ENCODE measurements at regions not wholly inside any gene's neighbourhood (a gene's known extent, or its start where the extent isn't known, plus 50 kb on each side); places are given as distances from the start of the nearest gene placed in this dataset.

GRCh38 chr6:137954253-137954652 lies 87.2 kb downstream of the TNFAIP3 start:
- intact Hi-C loops (cut with micrococcal nuclease): loop anchor here (5.0 kb wide), 1 partner anchor 48 kb away; no protein-coding TSS in a partner anchor
- Mint-ChIP-seq H3K27me3 (peaks cover 2% of the 10 kb centered on the region), H3K36me3 (ENCODE audit: low read depth) (no peaks in the 10 kb centered on the region), H3K4me3 (no peak overlapping the region), H3K27ac (no peak overlapping the region), H3K4me1 (ENCODE audit: low read depth) (peaks cover 40% of the 10 kb centered on the region), H3K9me3 (no peaks in the 10 kb centered on the region)

GRCh38 chr6:137956098-137956488 lies 89.0 kb downstream of the TNFAIP3 start:
- Mint-ChIP-seq H3K27ac (no peak overlapping the region), H3K36me3 (ENCODE audit: low read depth) (no peaks in the 10 kb centered on the region), H3K4me1 (ENCODE audit: low read depth) (peaks cover 38% of the 10 kb centered on the region), H3K4me3 (no peak overlapping the region), H3K27me3 (peaks cover 2% of the 10 kb centered on the region), H3K9me3 (no peaks in the 10 kb centered on the region)
- intact Hi-C loops (cut with micrococcal nuclease): no loop called here

GRCh38 chr6:137957471-137957870 lies 90.4 kb downstream of the TNFAIP3 start:
- Mint-ChIP-seq H3K4me3 (peak overlapping the region; percentile 13), H3K4me1 (ENCODE audit: low read depth) (peaks cover 26% of the 10 kb centered on the region), H3K36me3 (ENCODE audit: low read depth) (no peaks in the 10 kb centered on the region), H3K9me3 (no peaks in the 10 kb centered on the region), H3K27me3 (peaks cover 2% of the 10 kb centered on the region), H3K27ac (peak overlapping the region; percentile 31)
- intact Hi-C loops (cut with micrococcal nuclease): no loop called here

DNA sequence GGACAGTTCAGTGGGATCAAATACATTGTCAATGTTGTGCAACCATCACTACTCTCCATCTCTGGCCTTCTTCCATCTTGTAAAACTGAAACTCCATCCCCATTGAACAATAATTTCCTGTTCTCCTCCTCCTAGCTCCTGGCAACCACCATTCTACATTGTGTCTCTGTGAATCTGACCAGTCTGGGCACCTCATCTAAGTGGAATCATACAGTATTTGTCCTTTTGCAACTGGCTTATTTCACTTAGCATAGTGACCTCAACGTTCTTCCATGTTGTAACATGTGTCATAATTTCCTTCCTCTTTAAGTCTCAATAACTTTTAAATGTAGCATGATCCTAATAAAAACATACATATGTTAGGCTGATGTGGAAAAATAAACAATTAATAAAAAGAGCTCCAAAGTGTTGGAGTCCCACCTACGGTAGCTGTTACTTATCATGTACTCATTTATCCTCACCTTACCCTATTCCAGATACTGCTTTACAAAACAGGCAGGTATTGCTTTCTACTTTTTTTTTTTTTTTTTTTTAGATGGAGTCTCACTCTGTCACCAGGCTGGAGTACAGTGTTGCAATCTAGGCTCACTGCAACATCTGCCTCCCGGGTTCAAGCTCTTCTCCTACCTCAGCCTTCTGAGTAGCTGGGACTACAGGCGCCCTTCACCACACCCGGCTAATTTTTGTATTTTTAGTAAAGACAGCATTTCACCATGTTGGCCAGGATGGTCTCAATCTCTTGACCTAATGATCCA lies 91.9 kb downstream of the TNFAIP3 start:
- Mint-ChIP-seq H3K4me3 (no peak overlapping the region), H3K27me3 (peaks cover 2% of the 10 kb centered on the region), H3K27ac (no peak overlapping the region), H3K9me3 (no peaks in the 10 kb centered on the region), H3K4me1 (ENCODE audit: low read depth) (peaks cover 21% of the 10 kb centered on the region), H3K36me3 (ENCODE audit: low read depth) (no peaks in the 10 kb centered on the region)
- intact Hi-C loops (cut with micrococcal nuclease): no loop called here

DNA sequence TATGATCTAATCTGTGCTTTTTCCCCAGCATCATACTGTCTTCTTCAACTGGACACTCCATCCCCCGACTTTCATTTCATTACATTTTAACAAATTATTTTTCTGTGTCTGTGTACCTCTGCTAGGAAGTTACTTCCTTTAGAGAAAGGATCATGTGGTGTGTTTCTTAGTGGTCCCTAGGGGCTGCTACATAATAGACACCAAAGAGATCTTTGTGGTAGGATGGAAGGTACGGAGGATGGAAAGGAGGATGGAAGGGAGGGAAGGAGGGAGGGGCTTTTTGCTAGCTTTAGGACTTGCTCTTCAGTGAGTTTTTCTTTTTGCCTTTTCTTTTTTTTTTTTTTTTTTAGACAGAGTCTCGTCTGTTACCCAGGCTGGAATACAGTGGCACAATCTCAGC lies 95.7 kb downstream of the TNFAIP3 start:
- intact Hi-C loops (cut with micrococcal nuclease): no loop called here
- Mint-ChIP-seq H3K9me3 (no peaks in the 10 kb centered on the region), H3K36me3 (ENCODE audit: low read depth) (no peaks in the 10 kb centered on the region), H3K27me3 (peaks cover 10% of the 10 kb centered on the region), H3K4me1 (ENCODE audit: low read depth) (peaks cover 38% of the 10 kb centered on the region), H3K4me3 (no peak overlapping the region), H3K27ac (no peak overlapping the region)

DNA sequence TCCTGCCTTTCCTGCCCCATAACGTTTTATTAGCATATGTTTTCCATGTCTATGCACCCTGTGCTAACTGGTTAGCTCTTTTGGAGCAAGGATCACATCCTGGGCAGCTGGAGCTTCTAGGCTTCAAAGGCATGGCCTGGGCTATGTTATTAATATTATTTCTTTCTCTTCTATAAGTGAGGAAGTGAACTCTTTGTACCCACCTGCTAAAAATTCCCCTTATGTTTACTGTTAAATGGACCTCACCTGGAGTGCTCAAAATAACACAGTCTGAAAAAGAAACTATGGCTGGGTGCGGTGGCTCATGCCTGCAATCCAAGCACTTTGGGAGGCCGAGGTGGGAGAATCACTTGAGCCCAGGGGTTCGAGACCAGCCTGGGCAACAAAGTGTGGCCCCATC lies 97.8 kb downstream of the TNFAIP3 start:
- H3K27me3 Mint-ChIP-seq: peaks cover 24% of the 10 kb centered on the region
- H3K27ac Mint-ChIP-seq: peak overlapping the region; percentile 21
- H3K36me3 Mint-ChIP-seq (ENCODE audit: low read depth): no peaks in the 10 kb centered on the region
- no peaks in the 10 kb centered on the region for H3K9me3 Mint-ChIP-seq
- intact Hi-C loops (cut with micrococcal nuclease): no loop called here
- peaks cover 40% of the 10 kb centered on the region for H3K4me1 Mint-ChIP-seq (ENCODE audit: low read depth)
- no peak overlapping the region for H3K4me3 Mint-ChIP-seq

DNA sequence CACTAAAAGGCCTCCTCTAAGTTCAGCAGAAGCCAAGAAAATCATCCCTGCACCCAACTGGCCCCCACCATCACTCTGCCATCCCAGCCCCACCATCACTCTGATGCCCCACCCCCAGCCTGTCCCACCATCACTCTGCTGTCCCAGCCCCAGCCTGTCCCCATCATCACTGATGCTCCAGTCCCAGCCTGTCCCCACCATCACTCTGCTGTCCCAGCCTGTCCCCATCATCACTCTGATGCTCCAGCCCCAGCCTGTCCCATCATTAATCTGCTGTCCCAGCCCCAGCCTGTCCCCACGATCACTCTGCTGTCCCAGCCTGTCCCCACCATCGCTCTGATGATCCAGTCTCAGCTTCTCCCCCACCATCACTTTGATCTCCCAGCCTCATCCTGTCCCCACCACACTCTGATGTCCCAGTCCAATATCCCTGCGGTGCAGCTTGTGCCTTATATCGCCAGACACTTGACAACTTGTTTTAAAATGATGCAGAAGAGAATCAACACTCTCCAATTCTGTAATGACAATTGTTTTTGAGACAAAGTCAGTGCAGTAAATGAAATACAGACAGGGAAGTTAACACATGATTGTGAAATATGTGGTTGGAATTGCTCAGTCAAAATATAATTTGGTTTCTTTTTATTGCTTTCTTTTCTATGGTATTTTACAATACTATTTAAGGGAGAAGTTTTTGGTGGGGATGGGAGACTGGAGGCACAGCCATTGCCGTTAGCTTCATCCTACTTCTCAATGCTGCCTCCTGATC lies 100.8 kb downstream of the TNFAIP3 start:
- Mint-ChIP-seq H3K4me1 (ENCODE audit: low read depth) (peaks cover 50% of the 10 kb centered on the region), H3K27me3 (peaks cover 30% of the 10 kb centered on the region), H3K4me3 (peak overlapping the region; percentile 28), H3K9me3 (no peaks in the 10 kb centered on the region), H3K27ac (peak overlapping the region; percentile 45), H3K36me3 (ENCODE audit: low read depth) (no peaks in the 10 kb centered on the region)
- intact Hi-C loops (cut with micrococcal nuclease): no loop called here

DNA sequence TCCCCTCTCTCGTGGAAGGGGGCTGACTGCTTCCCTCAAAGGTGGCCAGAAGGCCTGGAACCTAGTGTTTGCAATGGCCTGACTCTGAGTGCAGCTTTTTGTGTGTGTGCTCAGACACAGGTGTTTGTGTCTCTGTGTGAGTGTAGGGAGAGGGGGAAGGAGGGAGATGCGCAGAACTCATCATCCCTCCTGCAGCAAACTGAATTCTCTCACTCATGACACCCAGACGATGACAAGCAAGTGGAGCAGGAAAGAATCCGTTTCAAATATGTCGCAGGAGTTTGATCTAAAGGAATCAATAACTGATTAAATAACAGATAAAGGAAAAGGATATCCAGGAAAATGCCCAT lies 101.4 kb downstream of the TNFAIP3 start:
- Mint-ChIP-seq H3K27me3 (peaks cover 30% of the 10 kb centered on the region), H3K9me3 (no peaks in the 10 kb centered on the region)
- intact Hi-C loops (cut with micrococcal nuclease): no loop called here

DNA sequence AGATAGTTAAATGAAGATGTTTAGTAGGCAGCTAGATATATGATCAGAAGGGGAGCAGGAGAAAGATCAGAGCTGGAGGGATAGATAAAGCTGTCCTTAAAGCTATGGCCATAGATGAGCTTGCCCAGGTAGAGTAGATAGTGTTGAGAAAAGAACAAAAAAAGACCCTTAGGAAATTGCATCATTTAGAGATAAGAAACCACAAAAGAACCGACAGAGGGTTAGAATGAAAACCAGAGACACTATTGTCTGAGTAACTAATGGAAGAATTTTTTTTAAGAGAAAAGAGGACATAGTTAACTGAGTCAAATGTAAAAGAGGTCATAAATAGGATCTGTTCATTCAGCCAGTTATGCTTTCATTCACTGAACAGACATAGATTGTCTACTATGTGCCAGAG lies 101.8 kb downstream of the TNFAIP3 start:
- Mint-ChIP-seq H3K4me1 (ENCODE audit: low read depth) (peaks cover 50% of the 10 kb centered on the region), H3K4me3 (no peak overlapping the region)

More for the DNA sequence above, 101.4 kb downstream of the TNFAIP3 start:
- Mint-ChIP-seq H3K4me1 (ENCODE audit: low read depth) (peaks cover 50% of the 10 kb centered on the region), H3K27ac (peak overlapping the region; percentile 45), H3K36me3 (ENCODE audit: low read depth) (no peaks in the 10 kb centered on the region), H3K4me3 (no peak overlapping the region)

GRCh38 chr6:137969874-137970273 lies 102.8 kb downstream of the TNFAIP3 start:
- Mint-ChIP-seq H3K4me1 (ENCODE audit: low read depth) (peaks cover 51% of the 10 kb centered on the region), H3K4me3 (no peak overlapping the region), H3K27ac (peak overlapping the region; percentile 1), H3K9me3 (no peaks in the 10 kb centered on the region), H3K36me3 (ENCODE audit: low read depth) (no peaks in the 10 kb centered on the region), H3K27me3 (peaks cover 29% of the 10 kb centered on the region)
- intact Hi-C loops (cut with micrococcal nuclease): loop anchor here (10.0 kb wide), 1 partner anchor 265 kb away; no protein-coding TSS in a partner anchor

More for the DNA sequence above, 101.8 kb downstream of the TNFAIP3 start:
- Mint-ChIP-seq H3K36me3 (ENCODE audit: low read depth) (no peaks in the 10 kb centered on the region), H3K9me3 (no peaks in the 10 kb centered on the region), H3K27ac (peak overlapping the region; percentile 1), H3K27me3 (peaks cover 30% of the 10 kb centered on the region)
- intact Hi-C loops (cut with micrococcal nuclease): no loop called here

GRCh38 chr6:137970368-137970767 lies 103.3 kb downstream of the TNFAIP3 start:
- peaks cover 28% of the 10 kb centered on the region for H3K27me3 Mint-ChIP-seq
- intact Hi-C loops (cut with micrococcal nuclease): loop anchor here (10.0 kb wide), 1 partner anchor 266 kb away; no protein-coding TSS in a partner anchor

DNA sequence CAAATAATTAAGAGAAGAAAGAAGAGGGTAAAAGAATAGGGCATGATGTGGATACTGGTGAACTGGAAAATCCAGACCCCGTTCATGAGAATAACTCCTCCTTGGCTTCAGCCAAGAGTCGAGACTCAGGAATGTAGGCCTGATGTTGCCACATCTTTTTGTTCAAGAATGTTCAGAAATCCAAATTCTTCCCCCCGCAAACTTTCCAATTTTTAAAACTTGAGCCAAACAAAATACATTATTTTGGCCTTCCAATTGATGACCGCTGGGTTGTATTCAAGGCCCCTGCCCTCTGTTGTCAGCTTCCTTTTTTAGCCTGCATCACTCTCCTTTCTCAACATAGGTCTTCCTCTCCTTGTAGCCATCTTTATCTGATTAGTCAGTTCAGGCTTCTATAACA lies 106.1 kb downstream of the TNFAIP3 start:
- peaks cover 22% of the 10 kb centered on the region for H3K27me3 Mint-ChIP-seq
- H3K4me1 Mint-ChIP-seq (ENCODE audit: low read depth): peaks cover 38% of the 10 kb centered on the region
- no peaks in the 10 kb centered on the region for H3K36me3 Mint-ChIP-seq (ENCODE audit: low read depth)
- intact Hi-C loops (cut with micrococcal nuclease): loop anchor here (10.0 kb wide), 1 partner anchor 268 kb away; no protein-coding TSS in a partner anchor
- H3K27ac Mint-ChIP-seq: no peak overlapping the region
- H3K9me3 Mint-ChIP-seq: no peaks in the 10 kb centered on the region
- H3K4me3 Mint-ChIP-seq: no peak overlapping the region

More at GRCh38 chr6:137970368-137970767, 103.3 kb downstream of the TNFAIP3 start:
- Mint-ChIP-seq H3K4me3 (no peak overlapping the region), H3K27ac (no peak overlapping the region), H3K4me1 (ENCODE audit: low read depth) (peaks cover 51% of the 10 kb centered on the region), H3K9me3 (no peaks in the 10 kb centered on the region), H3K36me3 (ENCODE audit: low read depth) (no peaks in the 10 kb centered on the region)

- H3K4me3 Mint-ChIP-seq: no peak overlapping the region
- no peaks in the 10 kb centered on the region for H3K9me3 Mint-ChIP-seq
- peaks cover 16% of the 10 kb centered on the region for H3K4me1 Mint-ChIP-seq (ENCODE audit: low read depth)
- no peak overlapping the region for H3K27ac Mint-ChIP-seq
- H3K36me3 Mint-ChIP-seq (ENCODE audit: low read depth): no peaks in the 10 kb centered on the region
- H3K27me3 Mint-ChIP-seq: peaks cover 10% of the 10 kb centered on the region
- intact Hi-C loops (cut with micrococcal nuclease): loop anchor here (10.0 kb wide), 1 partner anchor 271 kb away; no protein-coding TSS in a partner anchor
Observed at GRCh38 chr6:137975188-137975940, 108.3 kb downstream of the TNFAIP3 start.
